Esophagus squamous epithelium (tissue), 4 donors: ENCODE measurements at regions not wholly inside any gene's neighbourhood (a gene's known extent, or its start where the extent isn't known, plus 50 kb on each side); places are given as distances from the start of the nearest gene placed in this dataset.

Source experiments
- POLR2A ChIP-seq, 4 donors: fragments of 450-650 bp; IDR thresholded peaks; one replicate each; pipeline ENCODE4 v1.6.1; 2017; ENCODE audit warnings: antibody characterized with exemption in 4 of 4, mild to moderate bottlenecking in 4 of 4, moderate library complexity in 3 of 4
- TF ChIP-seq, protein P1 (sequence below), 6 experiments: fragments of 450-650 bp in 4 of 6; fragments of 200-600 bp in 2 of 6; sonication (generic) in 2 of 6; IDR thresholded peaks; one replicate each; pipeline ENCODE4 v1.5.1; 2016 to 2019; ENCODE audit warnings: antibody characterized with exemption in 6 of 6, mild to moderate bottlenecking in 4 of 6, moderate library complexity in 4 of 6

DNA sequence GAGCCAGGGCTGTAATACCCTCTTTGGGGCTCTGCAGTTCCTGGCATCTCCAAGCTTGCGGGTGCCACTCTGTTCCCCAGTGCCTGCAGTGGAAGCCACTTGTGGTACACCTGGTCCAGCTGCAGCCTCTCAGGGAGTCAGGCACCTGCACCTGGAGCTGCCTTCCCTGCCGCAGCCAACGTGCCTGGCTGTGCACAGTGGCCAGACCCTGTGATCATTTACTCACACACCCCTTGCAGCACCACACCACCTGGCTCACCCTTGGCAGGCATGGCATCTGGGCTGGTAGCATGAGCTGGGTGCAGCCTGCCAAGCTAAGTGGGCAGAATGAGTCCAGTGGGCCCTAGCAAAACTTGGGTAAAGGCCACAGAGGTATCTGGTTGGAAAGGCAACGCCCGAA, 51.1 kb upstream of the NTPCR start:
- TF ChIP-seq, protein P1, sequence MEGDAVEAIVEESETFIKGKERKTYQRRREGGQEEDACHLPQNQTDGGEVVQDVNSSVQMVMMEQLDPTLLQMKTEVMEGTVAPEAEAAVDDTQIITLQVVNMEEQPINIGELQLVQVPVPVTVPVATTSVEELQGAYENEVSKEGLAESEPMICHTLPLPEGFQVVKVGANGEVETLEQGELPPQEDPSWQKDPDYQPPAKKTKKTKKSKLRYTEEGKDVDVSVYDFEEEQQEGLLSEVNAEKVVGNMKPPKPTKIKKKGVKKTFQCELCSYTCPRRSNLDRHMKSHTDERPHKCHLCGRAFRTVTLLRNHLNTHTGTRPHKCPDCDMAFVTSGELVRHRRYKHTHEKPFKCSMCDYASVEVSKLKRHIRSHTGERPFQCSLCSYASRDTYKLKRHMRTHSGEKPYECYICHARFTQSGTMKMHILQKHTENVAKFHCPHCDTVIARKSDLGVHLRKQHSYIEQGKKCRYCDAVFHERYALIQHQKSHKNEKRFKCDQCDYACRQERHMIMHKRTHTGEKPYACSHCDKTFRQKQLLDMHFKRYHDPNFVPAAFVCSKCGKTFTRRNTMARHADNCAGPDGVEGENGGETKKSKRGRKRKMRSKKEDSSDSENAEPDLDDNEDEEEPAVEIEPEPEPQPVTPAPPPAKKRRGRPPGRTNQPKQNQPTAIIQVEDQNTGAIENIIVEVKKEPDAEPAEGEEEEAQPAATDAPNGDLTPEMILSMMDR (IDR thresholded peaks at IDR 0.05), result no peak
- TF ChIP-seq POLR2A (IDR thresholded peaks at IDR 0.05), result no peak
